ENCODE measurements at regions not wholly inside any gene's neighbourhood (a gene's known extent, or its start where the extent isn't known, plus 50 kb on each side); places are given as distances from the start of the nearest gene placed in this dataset.

DNA sequence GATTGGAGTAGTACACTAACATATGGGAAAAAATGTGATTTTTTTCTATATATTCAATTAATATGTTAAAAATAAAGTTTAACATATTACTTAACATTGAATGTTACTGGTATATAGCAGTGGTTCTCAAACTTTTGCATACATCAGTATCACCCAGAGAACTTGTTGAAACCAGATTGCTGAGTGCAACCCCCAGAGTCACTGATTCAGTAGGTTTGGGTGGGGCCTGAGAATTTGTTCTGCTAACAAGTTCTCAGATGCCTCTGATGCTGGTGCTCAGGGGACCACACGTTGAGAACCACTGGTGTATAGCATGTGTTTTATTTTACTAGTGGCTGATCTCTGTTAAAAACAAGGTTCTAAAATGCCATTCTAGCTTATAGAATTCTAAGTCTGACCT lies 161.9 kb downstream of the HHIPL2 start:
- no peak for TF ChIP-seq CTCF (IDR thresholded peaks at IDR 0.05 in 2 of 3, conservative IDR thresholded peaks at IDR 0.05 in 1 of 3; ENCODE audit: borderline replicate concordance in 1 of 3, insufficient read depth in 1 of 3, low read depth in 2 of 3, low read length in 2 of 3)
- no peak for TF ChIP-seq ZNF274 (IDR thresholded peaks at IDR 0.05; ENCODE audit: low read depth, low read length)
- no peak for TF ChIP-seq SP1 (IDR thresholded peaks at IDR 0.05; ENCODE audit: low read depth)
- no peak for TF ChIP-seq REST (IDR thresholded peaks at IDR 0.05; ENCODE audit: low read depth)
- TF ChIP-seq, protein P1, sequence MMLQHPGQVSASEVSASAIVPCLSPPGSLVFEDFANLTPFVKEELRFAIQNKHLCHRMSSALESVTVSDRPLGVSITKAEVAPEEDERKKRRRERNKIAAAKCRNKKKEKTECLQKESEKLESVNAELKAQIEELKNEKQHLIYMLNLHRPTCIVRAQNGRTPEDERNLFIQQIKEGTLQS (IDR thresholded peaks at IDR 0.05), result no peak
- TF ChIP-seq POLR2A (IDR thresholded peaks at IDR 0.05; ENCODE audit: borderline replicate concordance, extremely low read depth, insufficient read depth, insufficient read length), result no peak
- no peak for TF ChIP-seq EZH2 (IDR thresholded peaks at IDR 0.05)
- no peak for TF ChIP-seq RAD21 (IDR thresholded peaks at IDR 0.05; ENCODE audit: low read depth)
- TF ChIP-seq ELF1 (IDR thresholded peaks at IDR 0.05; ENCODE audit: borderline replicate concordance, low read depth), result no peak

Data from HCT116 (cell line).